ENCODE measurements at regions not wholly inside any gene's neighbourhood (a gene's known extent, or its start where the extent isn't known, plus 50 kb on each side); places are given as distances from the start of the nearest gene placed in this dataset.

DNA sequence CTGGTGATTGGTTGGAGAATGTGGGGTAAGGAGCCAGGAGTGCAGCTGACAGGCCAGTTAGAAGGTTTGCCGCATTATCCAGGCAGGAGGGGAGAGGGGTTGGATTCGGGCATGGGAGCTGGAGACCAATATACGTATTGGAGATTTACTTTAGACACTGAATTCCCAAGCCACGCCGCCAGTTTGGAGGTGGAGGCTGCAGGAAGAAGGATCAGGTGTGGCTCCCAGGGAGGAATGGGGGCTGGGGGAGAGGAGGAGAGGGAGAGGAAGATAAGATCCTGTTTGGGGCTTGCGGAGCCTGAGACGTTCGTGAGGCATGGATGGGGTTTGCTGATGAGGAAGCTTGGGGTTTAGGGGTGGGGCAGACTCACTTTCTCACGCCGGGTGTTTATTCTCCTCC is 155.1 kb upstream of the IGSF21 start:
- TF ChIP-seq SMC3 (IDR thresholded peaks at IDR 0.05; ENCODE audit: low read depth, low read length) (no peak), PBX3 (IDR thresholded peaks at IDR 0.05) (no peak), CTCF (IDR thresholded peaks at IDR 0.05) (no peak), TCF12 (IDR thresholded peaks at IDR 0.05) (no peak), SIN3A (IDR thresholded peaks at IDR 0.05; ENCODE audit: borderline replicate concordance, low read depth, low read length) (no peak), FOXM1 (IDR thresholded peaks at IDR 0.05; ENCODE audit: low read depth) (no peak)
- TF ChIP-seq, protein P1, sequence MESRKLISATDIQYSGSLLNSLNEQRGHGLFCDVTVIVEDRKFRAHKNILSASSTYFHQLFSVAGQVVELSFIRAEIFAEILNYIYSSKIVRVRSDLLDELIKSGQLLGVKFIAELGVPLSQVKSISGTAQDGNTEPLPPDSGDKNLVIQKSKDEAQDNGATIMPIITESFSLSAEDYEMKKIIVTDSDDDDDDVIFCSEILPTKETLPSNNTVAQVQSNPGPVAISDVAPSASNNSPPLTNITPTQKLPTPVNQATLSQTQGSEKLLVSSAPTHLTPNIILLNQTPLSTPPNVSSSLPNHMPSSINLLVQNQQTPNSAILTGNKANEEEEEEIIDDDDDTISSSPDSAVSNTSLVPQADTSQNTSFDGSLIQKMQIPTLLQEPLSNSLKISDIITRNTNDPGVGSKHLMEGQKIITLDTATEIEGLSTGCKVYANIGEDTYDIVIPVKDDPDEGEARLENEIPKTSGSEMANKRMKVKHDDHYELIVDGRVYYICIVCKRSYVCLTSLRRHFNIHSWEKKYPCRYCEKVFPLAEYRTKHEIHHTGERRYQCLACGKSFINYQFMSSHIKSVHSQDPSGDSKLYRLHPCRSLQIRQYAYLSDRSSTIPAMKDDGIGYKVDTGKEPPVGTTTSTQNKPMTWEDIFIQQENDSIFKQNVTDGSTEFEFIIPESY (IDR thresholded peaks at IDR 0.05; ENCODE audit: borderline replicate concordance, low read depth), result no peak
- TF ChIP-seq, protein P2, sequence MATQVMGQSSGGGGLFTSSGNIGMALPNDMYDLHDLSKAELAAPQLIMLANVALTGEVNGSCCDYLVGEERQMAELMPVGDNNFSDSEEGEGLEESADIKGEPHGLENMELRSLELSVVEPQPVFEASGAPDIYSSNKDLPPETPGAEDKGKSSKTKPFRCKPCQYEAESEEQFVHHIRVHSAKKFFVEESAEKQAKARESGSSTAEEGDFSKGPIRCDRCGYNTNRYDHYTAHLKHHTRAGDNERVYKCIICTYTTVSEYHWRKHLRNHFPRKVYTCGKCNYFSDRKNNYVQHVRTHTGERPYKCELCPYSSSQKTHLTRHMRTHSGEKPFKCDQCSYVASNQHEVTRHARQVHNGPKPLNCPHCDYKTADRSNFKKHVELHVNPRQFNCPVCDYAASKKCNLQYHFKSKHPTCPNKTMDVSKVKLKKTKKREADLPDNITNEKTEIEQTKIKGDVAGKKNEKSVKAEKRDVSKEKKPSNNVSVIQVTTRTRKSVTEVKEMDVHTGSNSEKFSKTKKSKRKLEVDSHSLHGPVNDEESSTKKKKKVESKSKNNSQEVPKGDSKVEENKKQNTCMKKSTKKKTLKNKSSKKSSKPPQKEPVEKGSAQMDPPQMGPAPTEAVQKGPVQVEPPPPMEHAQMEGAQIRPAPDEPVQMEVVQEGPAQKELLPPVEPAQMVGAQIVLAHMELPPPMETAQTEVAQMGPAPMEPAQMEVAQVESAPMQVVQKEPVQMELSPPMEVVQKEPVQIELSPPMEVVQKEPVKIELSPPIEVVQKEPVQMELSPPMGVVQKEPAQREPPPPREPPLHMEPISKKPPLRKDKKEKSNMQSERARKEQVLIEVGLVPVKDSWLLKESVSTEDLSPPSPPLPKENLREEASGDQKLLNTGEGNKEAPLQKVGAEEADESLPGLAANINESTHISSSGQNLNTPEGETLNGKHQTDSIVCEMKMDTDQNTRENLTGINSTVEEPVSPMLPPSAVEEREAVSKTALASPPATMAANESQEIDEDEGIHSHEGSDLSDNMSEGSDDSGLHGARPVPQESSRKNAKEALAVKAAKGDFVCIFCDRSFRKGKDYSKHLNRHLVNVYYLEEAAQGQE (IDR thresholded peaks at IDR 0.05; ENCODE audit: low read depth, low read length), result no peak
